ENCODE measurements at regions not wholly inside any gene's neighbourhood (a gene's known extent, or its start where the extent isn't known, plus 50 kb on each side); places are given as distances from the start of the nearest gene placed in this dataset.

GRCh38 chr2:156647377-156648010, 211.3 kb downstream of the GPD2 start:
- no peak overlapping the region for H3K9ac ChIP-seq (ENCODE audit: low read length)
- H3K27ac ChIP-seq (ENCODE audit: low read depth, low read length): no peak overlapping the region
- no peak overlapping the region for H3K4me3 ChIP-seq (ENCODE audit: low read length)
- no peak overlapping the region for H4K5ac ChIP-seq (ENCODE audit: low read length)
- H3K18ac ChIP-seq (ENCODE audit: low read length): no peak overlapping the region
- no peaks in the 10 kb centered on the region for H3K4me1 ChIP-seq (ENCODE audit: control insufficient read depth, low read depth, low read length)
- H3K23ac ChIP-seq (ENCODE audit: low read length): no peak overlapping the region
- H2BK15ac ChIP-seq (replicated peaks; ENCODE audit: low read depth): no peak overlapping the region
- H3K36me3 ChIP-seq (ENCODE audit: control insufficient read depth, insufficient read depth, low read length): no peaks in the 10 kb centered on the region
- no peak overlapping the region for H2AK5ac ChIP-seq (ENCODE audit: low read length)
- no peaks in the 10 kb centered on the region for H3K79me2 ChIP-seq (ENCODE audit: control insufficient read depth, insufficient read depth, low read length)
- no peak overlapping the region for H2BK5ac ChIP-seq (ENCODE audit: low read length)
- H4K8ac ChIP-seq (ENCODE audit: low read depth, low read length): no peak overlapping the region
- H3K56ac ChIP-seq (ENCODE audit: low read length): no peak overlapping the region
- no peaks in the 10 kb centered on the region for H3K79me1 ChIP-seq (ENCODE audit: low read length)
- H3K27me3 ChIP-seq (ENCODE audit: insufficient read depth, low read length, poor library complexity): no peaks in the 10 kb centered on the region
- H3K4me2 ChIP-seq (ENCODE audit: low read length): no peak overlapping the region
- no CpG with 5 or more reads among the region's 6 CpGs for WGBS (ENCODE audit: extremely low coverage, insufficient coverage, low lambda C conversion rate)
- H3K4ac ChIP-seq (ENCODE audit: low read depth, low read length): no peak overlapping the region
- DNase-seq: no peak
- no peak overlapping the region for H2BK120ac ChIP-seq (ENCODE audit: low read depth, low read length)

DNA sequence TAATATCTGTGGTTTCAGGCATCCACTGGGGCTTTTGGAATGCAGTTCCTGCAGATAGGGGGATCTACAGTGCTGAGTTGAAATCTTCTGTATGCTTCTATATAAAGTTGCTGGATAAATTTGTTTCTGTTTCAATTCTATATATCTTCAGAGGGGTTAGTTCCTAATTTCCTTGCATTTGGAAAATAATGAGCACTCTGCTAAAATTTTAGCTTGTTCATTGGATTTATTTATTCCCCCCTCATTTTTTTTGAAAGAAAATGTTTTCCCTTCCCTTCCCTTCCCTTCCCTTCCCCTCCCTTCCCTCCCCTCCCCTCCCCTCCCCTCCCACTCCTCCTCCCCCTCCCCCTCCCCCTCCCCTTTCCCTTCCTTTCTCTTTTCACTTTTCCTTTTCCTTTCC, 212.3 kb downstream of the GPD2 start:
- Histone ChIP-seq H3K56ac (ENCODE audit: low read length) (no peak overlapping the region), H3K4me1 (ENCODE audit: control insufficient read depth, low read depth, low read length) (no peaks in the 10 kb centered on the region)

DNA sequence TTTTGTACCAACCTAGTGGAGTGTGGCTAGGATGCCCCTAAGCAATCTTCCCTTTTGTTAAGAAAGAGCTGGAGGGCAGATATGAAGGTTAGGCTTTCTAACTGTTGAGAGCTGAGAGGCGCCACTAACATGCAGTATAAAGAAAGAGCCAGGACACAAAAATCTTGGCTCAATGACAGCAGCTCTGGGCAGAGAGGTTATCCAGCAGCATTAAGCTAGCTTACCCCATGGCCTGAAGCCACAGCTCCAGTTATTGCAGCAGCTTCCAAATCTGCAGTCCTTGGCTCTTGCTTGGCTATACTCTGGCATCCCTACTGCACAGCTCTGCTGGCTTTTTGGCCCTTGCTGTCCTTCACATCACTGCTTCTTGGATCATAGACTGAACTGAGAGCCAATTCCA, 213.4 kb downstream of the GPD2 start:
- H3K79me1 ChIP-seq (ENCODE audit: low read length): no peaks in the 10 kb centered on the region
- H2BK120ac ChIP-seq (ENCODE audit: low read depth, low read length): no peak overlapping the region
- no peak overlapping the region for H3K23ac ChIP-seq (ENCODE audit: low read length)
- no peak overlapping the region for H4K5ac ChIP-seq (ENCODE audit: low read length)
- H3K79me2 ChIP-seq (ENCODE audit: control insufficient read depth, insufficient read depth, low read length): no peaks in the 10 kb centered on the region
- H3K18ac ChIP-seq (ENCODE audit: low read length): no peak overlapping the region
- no peaks in the 10 kb centered on the region for H3K4me1 ChIP-seq (ENCODE audit: control insufficient read depth, low read depth, low read length)
- H3K4ac ChIP-seq (ENCODE audit: low read depth, low read length): no peak overlapping the region
- no peak overlapping the region for H3K9ac ChIP-seq (ENCODE audit: low read length)
- DNase-seq: no peak
- no peak overlapping the region for H3K27ac ChIP-seq (ENCODE audit: low read depth, low read length)
- no peak overlapping the region for H3K4me2 ChIP-seq (ENCODE audit: low read length)
- H3K36me3 ChIP-seq (ENCODE audit: control insufficient read depth, insufficient read depth, low read length): no peaks in the 10 kb centered on the region
- H4K8ac ChIP-seq (ENCODE audit: low read depth, low read length): no peak overlapping the region
- peak overlapping the region; percentile 17 for H3K56ac ChIP-seq (ENCODE audit: low read length)
- H2AK5ac ChIP-seq (ENCODE audit: low read length): no peak overlapping the region
- H2BK5ac ChIP-seq (ENCODE audit: low read length): no peak overlapping the region
- WGBS (ENCODE audit: extremely low coverage, insufficient coverage, low lambda C conversion rate): no CpG with 5 or more reads among the region's 1 CpG
- H3K4me3 ChIP-seq (ENCODE audit: low read length): no peak overlapping the region
- no peak overlapping the region for H2BK15ac ChIP-seq (replicated peaks; ENCODE audit: low read depth)
- H3K27me3 ChIP-seq (ENCODE audit: insufficient read depth, low read length, poor library complexity): no peaks in the 10 kb centered on the region

More for the DNA sequence above, 212.3 kb downstream of the GPD2 start:
- Histone ChIP-seq H3K79me1 (ENCODE audit: low read length) (no peaks in the 10 kb centered on the region), H4K8ac (ENCODE audit: low read depth, low read length) (no peak overlapping the region), H3K18ac (ENCODE audit: low read length) (no peak overlapping the region), H3K9ac (ENCODE audit: low read length) (no peak overlapping the region), H3K4ac (ENCODE audit: low read depth, low read length) (no peak overlapping the region), H3K4me2 (ENCODE audit: low read length) (no peak overlapping the region), H2BK5ac (ENCODE audit: low read length) (no peak overlapping the region), H3K36me3 (ENCODE audit: control insufficient read depth, insufficient read depth, low read length) (no peaks in the 10 kb centered on the region), H3K4me3 (ENCODE audit: low read length) (no peak overlapping the region), H3K27me3 (ENCODE audit: insufficient read depth, low read length, poor library complexity) (no peaks in the 10 kb centered on the region), H2AK5ac (ENCODE audit: low read length) (no peak overlapping the region), H3K27ac (ENCODE audit: low read depth, low read length) (no peak overlapping the region), H2BK120ac (ENCODE audit: low read depth, low read length) (no peak overlapping the region), H3K23ac (ENCODE audit: low read length) (no peak overlapping the region), H2BK15ac (replicated peaks; ENCODE audit: low read depth) (no peak overlapping the region), H3K79me2 (ENCODE audit: control insufficient read depth, insufficient read depth, low read length) (no peaks in the 10 kb centered on the region), H4K5ac (ENCODE audit: low read length) (no peak overlapping the region)
- no peak for DNase-seq

GRCh38 chr2:156652691-156653090, 216.5 kb downstream of the GPD2 start:
- DNase-seq: no peak
- Histone ChIP-seq H3K79me2 (ENCODE audit: control insufficient read depth, insufficient read depth, low read length) (no peaks in the 10 kb centered on the region), H2BK5ac (ENCODE audit: low read length) (no peak overlapping the region), H2BK15ac (replicated peaks; ENCODE audit: low read depth) (no peak overlapping the region), H3K4me2 (ENCODE audit: low read length) (no peak overlapping the region), H3K4me3 (ENCODE audit: low read length) (no peak overlapping the region), H3K18ac (ENCODE audit: low read length) (no peak overlapping the region), H2AK5ac (ENCODE audit: low read length) (no peak overlapping the region), H3K4ac (ENCODE audit: low read depth, low read length) (no peak overlapping the region), H3K79me1 (ENCODE audit: low read length) (no peaks in the 10 kb centered on the region), H3K9ac (ENCODE audit: low read length) (no peak overlapping the region), H3K56ac (ENCODE audit: low read length) (no peak overlapping the region), H3K27ac (ENCODE audit: low read depth, low read length) (no peak overlapping the region), H3K36me3 (ENCODE audit: control insufficient read depth, insufficient read depth, low read length) (no peaks in the 10 kb centered on the region), H3K23ac (ENCODE audit: low read length) (no peak overlapping the region), H4K5ac (ENCODE audit: low read length) (no peak overlapping the region), H3K4me1 (ENCODE audit: control insufficient read depth, low read depth, low read length) (no peaks in the 10 kb centered on the region), H2BK120ac (ENCODE audit: low read depth, low read length) (no peak overlapping the region), H3K27me3 (ENCODE audit: insufficient read depth, low read length, poor library complexity) (no peaks in the 10 kb centered on the region), H4K8ac (ENCODE audit: low read depth, low read length) (no peak overlapping the region)

DNA sequence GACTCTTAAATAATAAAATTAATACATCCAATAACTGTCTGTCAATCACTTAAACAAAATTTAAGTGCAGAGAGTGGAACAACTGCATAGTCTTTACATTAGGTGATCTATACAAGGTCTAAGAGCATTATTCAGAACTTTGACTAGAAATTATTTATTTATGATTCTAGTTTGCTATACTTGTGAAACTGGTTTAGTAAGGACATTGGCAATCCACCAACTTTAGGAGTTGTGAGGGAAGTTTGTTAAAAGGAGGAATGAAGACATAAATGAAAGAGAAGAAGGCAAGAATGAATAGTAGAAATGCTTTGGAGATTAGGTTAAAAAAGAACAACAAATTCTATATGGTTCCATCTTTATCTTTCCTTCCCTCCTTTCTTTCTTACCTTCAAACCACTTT, 217.5 kb downstream of the GPD2 start:
- Histone ChIP-seq H3K4me1 (ENCODE audit: control insufficient read depth, low read depth, low read length) (no peaks in the 10 kb centered on the region), H3K18ac (ENCODE audit: low read length) (no peak overlapping the region), H3K79me1 (ENCODE audit: low read length) (no peaks in the 10 kb centered on the region), H3K23ac (ENCODE audit: low read length) (no peak overlapping the region), H2BK15ac (replicated peaks; ENCODE audit: low read depth) (no peak overlapping the region), H2AK5ac (ENCODE audit: low read length) (no peak overlapping the region), H2BK120ac (ENCODE audit: low read depth, low read length) (no peak overlapping the region), H2BK5ac (ENCODE audit: low read length) (no peak overlapping the region), H3K27ac (ENCODE audit: low read depth, low read length) (no peak overlapping the region), H3K36me3 (ENCODE audit: control insufficient read depth, insufficient read depth, low read length) (no peaks in the 10 kb centered on the region), H3K56ac (ENCODE audit: low read length) (no peak overlapping the region), H4K5ac (ENCODE audit: low read length) (no peak overlapping the region), H3K79me2 (ENCODE audit: control insufficient read depth, insufficient read depth, low read length) (no peaks in the 10 kb centered on the region), H4K8ac (ENCODE audit: low read depth, low read length) (no peak overlapping the region), H3K4me2 (ENCODE audit: low read length) (no peak overlapping the region), H3K27me3 (ENCODE audit: insufficient read depth, low read length, poor library complexity) (no peaks in the 10 kb centered on the region), H3K4me3 (ENCODE audit: low read length) (no peak overlapping the region), H3K9ac (ENCODE audit: low read length) (no peak overlapping the region), H3K4ac (ENCODE audit: low read depth, low read length) (no peak overlapping the region)
- no peak for DNase-seq

DNA sequence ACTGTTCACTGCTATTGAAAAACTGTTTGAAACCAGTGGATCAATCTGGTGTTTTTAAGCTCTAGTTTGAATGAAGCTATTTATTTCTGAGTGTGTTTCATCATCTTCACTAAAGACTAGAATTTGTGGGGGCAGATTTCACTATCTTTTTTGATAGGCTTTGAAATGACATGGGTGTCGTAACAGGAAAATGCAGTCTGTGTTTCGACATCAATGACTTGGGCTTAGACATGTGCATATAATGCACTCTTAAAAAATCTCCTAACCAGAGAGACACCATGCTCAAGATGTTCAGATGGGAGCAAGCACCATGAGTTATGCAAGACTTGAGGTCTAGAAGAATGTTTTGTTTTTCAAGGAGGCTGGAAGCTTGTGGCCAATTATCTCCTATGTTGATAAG, 221.6 kb downstream of the GPD2 start:
- no peaks in the 10 kb centered on the region for H3K79me2 ChIP-seq (ENCODE audit: control insufficient read depth, insufficient read depth, low read length)
- no peak overlapping the region for H3K18ac ChIP-seq (ENCODE audit: low read length)
- H3K4me2 ChIP-seq (ENCODE audit: low read length): no peak overlapping the region
- H3K4me1 ChIP-seq (ENCODE audit: control insufficient read depth, low read depth, low read length): no peaks in the 10 kb centered on the region
- H3K27ac ChIP-seq (ENCODE audit: low read depth, low read length): no peak overlapping the region
- H3K23ac ChIP-seq (ENCODE audit: low read length): no peak overlapping the region
- no peak overlapping the region for H3K4me3 ChIP-seq (ENCODE audit: low read length)
- no peak overlapping the region for H3K56ac ChIP-seq (ENCODE audit: low read length)
- H3K4ac ChIP-seq (ENCODE audit: low read depth, low read length): no peak overlapping the region
- no peak overlapping the region for H2BK5ac ChIP-seq (ENCODE audit: low read length)
- H4K5ac ChIP-seq (ENCODE audit: low read length): no peak overlapping the region
- no peaks in the 10 kb centered on the region for H3K27me3 ChIP-seq (ENCODE audit: insufficient read depth, low read length, poor library complexity)
- no peak overlapping the region for H2BK15ac ChIP-seq (replicated peaks; ENCODE audit: low read depth)
- no peak overlapping the region for H3K9ac ChIP-seq (ENCODE audit: low read length)
- no peak for DNase-seq
- H3K36me3 ChIP-seq (ENCODE audit: control insufficient read depth, insufficient read depth, low read length): no peaks in the 10 kb centered on the region
- H2BK120ac ChIP-seq (ENCODE audit: low read depth, low read length): no peak overlapping the region
- no CpG with 5 or more reads among the region's 2 CpGs for WGBS (ENCODE audit: extremely low coverage, insufficient coverage, low lambda C conversion rate)
- no peak overlapping the region for H4K8ac ChIP-seq (ENCODE audit: low read depth, low read length)
- no peaks in the 10 kb centered on the region for H3K79me1 ChIP-seq (ENCODE audit: low read length)
- no peak overlapping the region for H2AK5ac ChIP-seq (ENCODE audit: low read length)
